GM23248 (cell line): ENCODE measurements at regions not wholly inside any gene's neighbourhood (a gene's known extent, or its start where the extent isn't known, plus 50 kb on each side); places are given as distances from the start of the nearest gene placed in this dataset.

ENCODE experiments used
- DNase-seq: peaks from one replicate; pipeline ENCODE4 v3.0.0-alpha.2; 2015
- H2AFZ ChIP-seq: fragments of 200-600 bp; sonication (generic); 2 replicates; pipeline ENCODE4 v1.6.1; 2016; ENCODE audit warnings: antibody characterized with exemption
- H3F3A ChIP-seq: fragments of 200-600 bp; sonication (generic); 2 replicates; pipeline ENCODE4 v1.6.1; 2016; ENCODE audit warnings: mild to moderate bottlenecking, antibody characterized with exemption, mixed run types; ENCODE audit not compliant: insufficient read depth
- H3K27ac ChIP-seq: fragments of 200-600 bp; sonication (generic); 2 replicates; pipeline ENCODE4 v1.5.1; 2016; ENCODE audit warnings: mild to moderate bottlenecking
- H3K27me3 ChIP-seq: fragments of 200-600 bp; sonication (generic); replicated peaks from 2 replicates; pipeline ENCODE4 v1.6.1; 2016; ENCODE audit warnings: mild to moderate bottlenecking; ENCODE audit not compliant: insufficient read depth
- H3K36me3 ChIP-seq: fragments of 200-600 bp; sonication (generic); 2 replicates; pipeline ENCODE4 v1.6.1; 2016; ENCODE audit warnings: low read depth, mild to moderate bottlenecking
- H3K4me1 ChIP-seq: fragments of 200-600 bp; sonication (generic); 2 replicates; pipeline ENCODE4 v1.6.1; 2016; ENCODE audit warnings: mild to moderate bottlenecking; ENCODE audit not compliant: insufficient read depth
- H3K4me2 ChIP-seq: fragments of 200-600 bp; sonication (generic); one replicate; pipeline ENCODE4 v1.6.1; 2016; ENCODE audit warnings: mild to moderate bottlenecking; ENCODE audit not compliant: unreplicated experiment
- H3K4me3 ChIP-seq: fragments of 200-600 bp; sonication (generic); 2 replicates; pipeline ENCODE4 v1.5.1; 2016; ENCODE audit warnings: mild to moderate bottlenecking
- H3K79me2 ChIP-seq: fragments of 200-600 bp; sonication (generic); 2 replicates; pipeline ENCODE4 v1.6.1; 2016; ENCODE audit warnings: mild to moderate bottlenecking; ENCODE audit not compliant: insufficient read depth
- H3K9ac ChIP-seq: fragments of 200-600 bp; sonication (generic); 2 replicates; pipeline ENCODE4 v1.6.1; 2016; ENCODE audit warnings: mild to moderate bottlenecking
- H3K9me2 ChIP-seq: fragments of 200-600 bp; sonication (generic); 2 replicates; pipeline ENCODE4 v1.6.1; 2016; ENCODE audit warnings: mixed run types, mild to moderate bottlenecking, moderate library complexity; ENCODE audit not compliant: insufficient read depth
- H3K9me3 ChIP-seq: fragments of 200-600 bp; sonication (generic); one replicate; pipeline ENCODE4 v1.6.1; 2017; ENCODE audit warnings: low read depth
- H4K20me1 ChIP-seq: fragments of 200-600 bp; sonication (generic); 2 replicates; pipeline ENCODE4 v1.6.0; 2016; ENCODE audit not compliant: insufficient read depth
- EZH2 ChIP-seq: fragments of 200-600 bp; sonication (generic); IDR thresholded peaks from 2 replicates; pipeline ENCODE4 v1.6.1; 2018; ENCODE audit warnings: antibody characterized with exemption, mild to moderate bottlenecking; ENCODE audit not compliant: insufficient read depth, poor library complexity, severe bottlenecking
- EZH2phosphoT487 ChIP-seq: fragments of 200-600 bp; sonication (generic); IDR thresholded peaks from 2 replicates; pipeline ENCODE4 v1.6.1; 2018; ENCODE audit warnings: antibody characterized with exemption, moderate library complexity, mild to moderate bottlenecking, low read depth; ENCODE audit not compliant: insufficient read depth
- WGBS, 2 experiments: methylation state at CpG; one replicate each; pipeline ENCODE4 v1.1.6; 2015 to 2017; ENCODE audit warnings: low lambda C conversion rate in 2 of 2, low coverage in 1 of 2; ENCODE audit errors: missing lambda C conversion rate in 2 of 2; 5-methylcytosine and 5-hydroxymethylcytosine counted together
- in situ Hi-C: fragments of 300-500 bp; cut with MboI; formaldehyde crosslinking; loops from 2 replicates; pipeline ENCODE4 v1.15.0; 2020

GRCh38 chr6:11366934-11367637 lies 134.6 kb upstream of the NEDD9 start:
- H3F3A ChIP-seq: peaks cover 7% of the 10 kb centered on the region; the same call in 1 of the 2 replicates
- 51% methylated on average over 4 of the region's 4 CpGs for WGBS, 2 experiments
- no peak overlapping the region for H3K27ac ChIP-seq
- H2AFZ ChIP-seq: 0 out of 2 replicates have a peak overlapping the region, but pooled peaks have one; percentile 1
- H3K27me3 ChIP-seq: no peaks in the 10 kb centered on the region
- H3K79me2 ChIP-seq: no peaks in the 10 kb centered on the region
- no peak overlapping the region for H3K4me3 ChIP-seq
- no peak overlapping the region for H3K9ac ChIP-seq
- H3K9me2 ChIP-seq: no peaks in the 10 kb centered on the region
- H3K4me2 ChIP-seq: no peak overlapping the region
- in situ Hi-C loops: no loop called here
- peaks cover 9% of the 10 kb centered on the region for H3K4me1 ChIP-seq
- no peaks in the 10 kb centered on the region for H3K36me3 ChIP-seq
- no peaks in the 10 kb centered on the region for H3K9me3 ChIP-seq
- DNase-seq: peak; percentile 32
- H4K20me1 ChIP-seq: no peaks in the 10 kb centered on the region
- TF ChIP-seq EZH2phosphoT487 (no peak), EZH2 (no peak)

GRCh38 chr6:11366183-11366933 lies 133.9 kb upstream of the NEDD9 start:
- no peaks in the 10 kb centered on the region for H3K9me3 ChIP-seq
- H3K4me2 ChIP-seq: no peak overlapping the region
- H3F3A ChIP-seq: peaks cover 7% of the 10 kb centered on the region; the same call in 1 of the 2 replicates
- no peak overlapping the region for H2AFZ ChIP-seq
- H3K27me3 ChIP-seq: no peaks in the 10 kb centered on the region
- H3K79me2 ChIP-seq: no peaks in the 10 kb centered on the region
- no peak for TF ChIP-seq EZH2
- TF ChIP-seq EZH2phosphoT487: no peak
- no peak for DNase-seq
- WGBS, 2 experiments: 82 to 84% methylated on average over 7 of the region's 7 CpGs
- in situ Hi-C loops: no loop called here
- H3K27ac ChIP-seq: no peak overlapping the region
- H3K9ac ChIP-seq: no peak overlapping the region
- no peaks in the 10 kb centered on the region for H3K36me3 ChIP-seq
- H3K4me1 ChIP-seq: peaks cover 9% of the 10 kb centered on the region
- no peaks in the 10 kb centered on the region for H4K20me1 ChIP-seq
- H3K9me2 ChIP-seq: no peaks in the 10 kb centered on the region
- H3K4me3 ChIP-seq: no peak overlapping the region

GRCh38 chr6:11364971-11365397 lies 132.5 kb upstream of the NEDD9 start:
- DNase-seq: no peak
- in situ Hi-C loops: no loop called here
- 90 to 91% methylated on average over 5 of the region's 5 CpGs for WGBS, 2 experiments
- H3F3A ChIP-seq: peaks cover 7% of the 10 kb centered on the region; the same call in 1 of the 2 replicates
- H3K4me3 ChIP-seq: no peak overlapping the region
- no peaks in the 10 kb centered on the region for H4K20me1 ChIP-seq
- no peak overlapping the region for H3K27ac ChIP-seq
- no peak for TF ChIP-seq EZH2
- no peak for TF ChIP-seq EZH2phosphoT487
- H3K27me3 ChIP-seq: no peaks in the 10 kb centered on the region
- H3K9me2 ChIP-seq: no peaks in the 10 kb centered on the region
- H3K36me3 ChIP-seq: no peaks in the 10 kb centered on the region
- no peak overlapping the region for H3K4me2 ChIP-seq
- no peaks in the 10 kb centered on the region for H3K79me2 ChIP-seq
- H3K9me3 ChIP-seq: no peaks in the 10 kb centered on the region
- H3K4me1 ChIP-seq: peaks cover 9% of the 10 kb centered on the region
- no peak overlapping the region for H3K9ac ChIP-seq
- H2AFZ ChIP-seq: no peak overlapping the region

GRCh38 chr6:11363881-11364576 lies 131.6 kb upstream of the NEDD9 start:
- Histone ChIP-seq H4K20me1 (no peaks in the 10 kb centered on the region), H3K9ac (no peak overlapping the region), H3K4me1 (peaks cover 9% of the 10 kb centered on the region), H3K36me3 (no peaks in the 10 kb centered on the region), H3K9me3 (no peaks in the 10 kb centered on the region), H3K27me3 (no peaks in the 10 kb centered on the region), H3K9me2 (no peaks in the 10 kb centered on the region), H3K27ac (no peak overlapping the region), H3F3A (peaks cover 7% of the 10 kb centered on the region; the same call in 1 of the 2 replicates), H3K4me2 (no peak overlapping the region), H3K4me3 (no peak overlapping the region), H3K79me2 (no peaks in the 10 kb centered on the region), H2AFZ (no peak overlapping the region)
- DNase-seq: no peak
- TF ChIP-seq EZH2 (no peak), EZH2phosphoT487 (no peak)
- 43 to 59% methylated on average over 2 of the region's 2 CpGs for WGBS, 2 experiments
- in situ Hi-C loops: no loop called here
